PC-9 (cell line): ENCODE measurements at regions not wholly inside any gene's neighbourhood (a gene's known extent, or its start where the extent isn't known, plus 50 kb on each side); places are given as distances from the start of the nearest gene placed in this dataset.
"Not testable (repeated sequence)": the region's sequence is repeated elsewhere in the genome, so short reads cannot be mapped to it uniquely, and the experiment has no call there.

Experiments
- BruUV-seq: library from RNA; stranded (reverse); fragments of 400-500 nt; replicated peaks from 2 replicates; lab custom pipeline; 2021; lab: Mats Ljungman, UMichigan
- CTCF ChIA-PET: fragments of 300-600 bp; sonication (Branson Sonifier 250); formaldehyde crosslinking; loops from one replicate; lab custom pipeline; 2022; ENCODE audit warnings: antibody characterized with exemption; lab: Charles Lee
- POLR2A ChIA-PET: fragments of 300-600 bp; sonication (Branson Sonifier 250); formaldehyde crosslinking; loops from one replicate; lab custom pipeline; 2022; ENCODE audit warnings: antibody characterized with exemption; ENCODE audit not compliant: unreplicated experiment; lab: Charles Lee
- DNase-seq, 2 experiments: peaks; one replicate each; pipeline versions ENCODE4 v3.0.0 to v3.0.0-alpha.2; 2015 to 2022; ENCODE audit warnings: mixed read lengths in 1 of 2
- H2AFZ ChIP-seq: fragments of 200-600 bp; sonication (generic); 2 replicates; pipeline ENCODE4 v1.8.1; 2017; ENCODE audit warnings: antibody characterized with exemption
- H3F3A ChIP-seq: fragments of 200-600 bp; sonication (generic); 2 replicates; pipeline ENCODE4 v1.8.1; 2017; ENCODE audit warnings: antibody characterized with exemption, mild to moderate bottlenecking, low read depth; ENCODE audit not compliant: insufficient read depth
- H3K27ac ChIP-seq: fragments of 200-600 bp; sonication (generic); 2 replicates; pipeline ENCODE4 v1.6.1; 2016; ENCODE audit warnings: mixed run types
- H3K27me3 ChIP-seq: fragments of 200-600 bp; sonication (generic); 2 replicates; pipeline ENCODE4 v1.6.1; 2016; ENCODE audit warnings: low read depth, mixed run types; ENCODE audit not compliant: insufficient read depth
- H3K36me3 ChIP-seq: fragments of 200-600 bp; sonication (generic); 2 replicates; pipeline ENCODE4 v1.6.1; 2016; ENCODE audit warnings: low read depth, mixed run types
- H3K4me1 ChIP-seq: fragments of 200-600 bp; sonication (generic); replicated peaks from 2 replicates; pipeline ENCODE4 v1.6.1; 2016; ENCODE audit warnings: mixed run types; ENCODE audit not compliant: insufficient read depth
- H3K4me2 ChIP-seq: fragments of 200-600 bp; sonication (generic); 2 replicates; pipeline ENCODE4 v1.6.1; 2017; ENCODE audit warnings: mixed run types
- H3K4me3 ChIP-seq: fragments of 200-600 bp; sonication (generic); 2 replicates; pipeline ENCODE4 v1.6.1; 2016; ENCODE audit warnings: mixed run types
- H3K79me2 ChIP-seq: fragments of 200-600 bp; sonication (generic); 2 replicates; pipeline ENCODE4 v1.6.1; 2017; ENCODE audit warnings: low read depth, mixed run types
- H3K9me2 ChIP-seq: fragments of 200-600 bp; sonication (generic); 2 replicates; pipeline ENCODE4 v1.8.1; 2017; ENCODE audit warnings: mild to moderate bottlenecking; ENCODE audit not compliant: insufficient read depth
- H3K9me3 ChIP-seq: fragments of 200-600 bp; sonication (generic); 2 replicates; pipeline ENCODE4 v1.8.1; 2016; ENCODE audit warnings: low read depth; ENCODE audit not compliant: insufficient read depth
- H4K20me1 ChIP-seq: fragments of 200-600 bp; sonication (generic); 2 replicates; pipeline ENCODE4 v1.8.1; 2017; ENCODE audit not compliant: insufficient read depth
- CTCF ChIP-seq: fragments of 200-600 bp; sonication (generic); conservative IDR thresholded peaks from 2 replicates; pipeline ENCODE4 v1.6.1; 2017; ENCODE audit warnings: mixed run types, antibody characterized with exemption, mild to moderate bottlenecking, moderate library complexity
- EZH2 ChIP-seq: fragments of 200-600 bp; sonication (generic); IDR thresholded peaks from 2 replicates; pipeline ENCODE4 v1.8.0; 2017; ENCODE audit warnings: antibody characterized with exemption, low read depth
- intact Hi-C: fragments of 100-400 bp; cut with micrococcal nuclease; formaldehyde crosslinking; loops from one replicate; pipeline ENCODE4 v1.10.0; 2022; ENCODE audit not compliant: unreplicated experiment

GRCh38 chr11:27227736-27228135, 135.3 kb downstream of the CCDC34 start:
- BruUV-seq = no TSS peak
- TF ChIP-seq EZH2 (no peak), CTCF (no peak)
- CTCF ChIA-PET = no interaction called here
- intact Hi-C loops = no loop called here
- no peaks in the 10 kb centered on the region for H4K20me1 ChIP-seq
- H2AFZ ChIP-seq = no peak overlapping the region
- H3K79me2 ChIP-seq = no peaks in the 10 kb centered on the region
- H3K4me2 ChIP-seq = no peak overlapping the region
- no peak for DNase-seq
- POLR2A ChIA-PET = interaction anchor here (0.6 kb wide), 1 partner anchor 260 kb away, joined by 4 read pairs; no protein-coding TSS in a partner anchor
- no peaks in the 10 kb centered on the region for H3K4me1 ChIP-seq
- H3F3A ChIP-seq = no peaks in the 10 kb centered on the region
- H3K27ac ChIP-seq = no peak overlapping the region
- no peaks in the 10 kb centered on the region for H3K36me3 ChIP-seq
- no peak overlapping the region for H3K4me3 ChIP-seq
- no peaks in the 10 kb centered on the region for H3K9me2 ChIP-seq
- H3K9me3 ChIP-seq = no peaks in the 10 kb centered on the region
- H3K27me3 ChIP-seq = no peaks in the 10 kb centered on the region

- H3K79me2 ChIP-seq, H3K9me2 ChIP-seq, POLR2A ChIA-PET, H3K4me3 ChIP-seq, H4K20me1 ChIP-seq, H3F3A ChIP-seq, H3K36me3 ChIP-seq, H2AFZ ChIP-seq, H3K27me3 ChIP-seq, CTCF ChIA-PET, BruUV-seq, H3K9me3 ChIP-seq, DNase-seq, H3K4me2 ChIP-seq: not testable (repeated sequence)
- Histone ChIP-seq H3K4me1 (peaks cover 20% of the 10 kb centered on the region), H3K27ac (peak overlapping the region; percentile 68)
- intact Hi-C loops = loop anchor here (5.0 to 10.0 kb wide), 2 partner anchors 175 to 228 kb away; no protein-coding TSS in a partner anchor
These were observed 143.5 kb downstream of the CCDC34 start for GRCh38 chr11:27219487-27220039.

GRCh38 chr11:27218421-27219038, 144.5 kb downstream of the CCDC34 start:
- Histone ChIP-seq H3K4me1 (peaks cover 25% of the 10 kb centered on the region), H3K27ac (peak overlapping the region; percentile 68), H3K79me2 (no peaks in the 10 kb centered on the region), H3K36me3 (no peaks in the 10 kb centered on the region), H3F3A (peaks cover 6% of the 10 kb centered on the region; the same call in 1 of the 2 replicates), H3K4me2 (peak overlapping the region; percentile 32), H3K27me3 (no peaks in the 10 kb centered on the region), H3K9me3 (no peaks in the 10 kb centered on the region), H2AFZ (no peak overlapping the region), H4K20me1 (no peaks in the 10 kb centered on the region), H3K9me2 (no peaks in the 10 kb centered on the region), H3K4me3 (no peak overlapping the region)
- intact Hi-C loops = loop anchor here (5.0 to 10.0 kb wide), 2 partner anchors 176 to 229 kb away; no protein-coding TSS in a partner anchor
- ChIA-PET POLR2A (interaction anchor here (0.6 kb wide), 1 partner anchor 499 kb away, joined by 8 read pairs; no protein-coding TSS in a partner anchor), CTCF (no interaction called here)
- DNase-seq = peak; percentile 47 to 51
- no peak for TF ChIP-seq EZH2
- TF ChIP-seq CTCF = no peak
- no TSS peak for BruUV-seq
